Nephron (organoid): ENCODE measurements at regions not wholly inside any gene's neighbourhood (a gene's known extent, or its start where the extent isn't known, plus 50 kb on each side); places are given as distances from the start of the nearest gene placed in this dataset.

Source experiments
- H3K27ac Mint-ChIP-seq, 3 experiments: 2 replicates each; pipeline ENCODE4 v1.8.0; 2020; ENCODE audit warnings: mixed read lengths in 3 of 3, mild to moderate bottlenecking in 2 of 3, moderate library complexity in 1 of 3
- H3K27me3 Mint-ChIP-seq: 2 replicates; pipeline ENCODE4 v1.8.0; 2021; ENCODE audit warnings: low read depth, mild to moderate bottlenecking, moderate library complexity, mixed read lengths
- H3K36me3 Mint-ChIP-seq: 2 replicates; pipeline ENCODE4 v1.8.0; 2020; ENCODE audit warnings: low read depth, mixed read lengths
- H3K4me1 Mint-ChIP-seq: 2 replicates; pipeline ENCODE4 v1.8.0; 2020; ENCODE audit warnings: mixed read lengths
- H3K4me3 Mint-ChIP-seq, 3 experiments: 2 replicates each; pipeline ENCODE4 v1.8.0; 2020; ENCODE audit warnings: mild to moderate bottlenecking in 3 of 3, mixed read lengths in 3 of 3, moderate library complexity in 2 of 3
- H3K9me3 Mint-ChIP-seq: 2 replicates; pipeline ENCODE4 v1.8.0; 2020; ENCODE audit warnings: mixed read lengths
- CTCF ChIP-seq, 3 experiments: fragments of 200-600 bp; sonication (generic); IDR thresholded peaks; one replicate each; pipeline ENCODE4 v1.5.0; 2021; ENCODE audit warnings: antibody characterized with exemption in 3 of 3; ENCODE audit not compliant: unreplicated experiment in 3 of 3

DNA sequence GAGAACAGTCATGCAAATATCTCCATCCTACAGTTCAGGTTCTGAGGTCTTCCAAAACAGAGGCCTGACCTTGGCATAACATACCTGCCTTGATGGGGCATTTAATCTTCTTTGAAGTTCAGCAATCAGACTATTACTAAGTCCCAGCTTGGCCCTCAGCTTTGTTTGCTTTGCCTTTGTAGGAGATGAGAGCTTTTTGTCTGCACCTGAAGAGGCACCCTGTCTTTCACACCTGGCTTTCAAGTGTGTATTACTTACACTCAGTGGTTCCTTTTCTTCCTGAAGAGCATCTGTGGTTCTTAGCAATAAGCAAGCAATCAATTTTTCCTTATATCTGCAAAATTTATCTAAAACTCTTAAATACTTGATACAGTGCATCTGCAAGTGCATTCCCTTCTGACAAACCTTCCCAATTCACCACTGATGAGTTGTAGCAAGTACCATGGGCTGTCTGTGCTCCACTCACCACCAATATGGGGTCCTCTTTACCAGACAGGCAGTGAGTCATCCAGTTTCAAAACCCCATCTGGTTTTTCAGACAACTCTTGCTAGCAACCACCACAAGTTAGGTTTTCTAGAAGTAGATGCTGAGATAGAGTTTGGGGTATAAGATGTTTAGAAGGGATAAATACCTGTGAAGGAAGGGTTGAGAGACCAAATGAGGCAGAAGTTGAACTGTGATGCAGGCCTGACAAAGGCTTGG is 100.2 kb downstream of the HINT1 start:
- H3K36me3 Mint-ChIP-seq: no peaks in the 10 kb centered on the region
- TF ChIP-seq CTCF (IDR thresholded peaks at IDR 0.05; ENCODE audit: unreplicated experiment in 3 of 3): no peak
- H3K27me3 Mint-ChIP-seq: no peaks in the 10 kb centered on the region
- peaks cover 13% of the 10 kb centered on the region for H3K9me3 Mint-ChIP-seq
- H3K27ac Mint-ChIP-seq: no peak overlapping the region
- no peak overlapping the region for H3K4me3 Mint-ChIP-seq
- no peaks in the 10 kb centered on the region for H3K4me1 Mint-ChIP-seq

DNA sequence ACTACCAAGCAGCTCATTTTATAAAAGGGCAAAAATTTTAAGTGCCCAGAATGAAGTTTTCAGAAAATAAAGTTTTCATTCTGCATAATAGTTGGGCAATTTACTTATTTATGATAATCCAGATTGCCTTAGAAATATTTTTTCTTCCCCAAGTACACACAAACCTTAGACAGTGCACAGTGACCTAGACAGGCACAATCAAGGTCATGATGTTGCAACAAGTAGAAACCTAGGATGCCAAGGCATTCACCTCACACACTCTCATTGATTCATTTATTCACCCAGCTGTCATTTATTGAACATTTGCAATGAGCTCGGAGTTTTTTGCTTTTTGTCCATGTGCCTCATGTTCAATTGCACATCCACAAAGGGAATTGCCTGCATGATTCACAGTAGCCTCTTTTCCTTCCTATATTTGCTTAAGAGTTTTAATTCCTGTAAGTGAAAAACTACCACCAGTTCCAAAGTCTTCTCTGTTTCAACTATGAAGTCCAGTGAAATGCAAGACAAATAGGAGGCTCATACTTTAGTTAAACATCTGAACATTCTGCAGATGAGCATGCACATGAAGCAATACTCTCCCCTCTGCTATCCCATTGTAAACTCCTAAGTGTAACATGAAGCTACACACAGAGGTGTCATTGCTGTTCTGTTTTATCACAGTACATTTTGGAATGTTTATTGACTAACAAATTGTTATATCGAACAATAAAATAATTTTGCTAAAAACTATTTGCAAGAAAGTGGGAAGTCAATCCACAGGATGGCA is 122.9 kb downstream of the HINT1 start:
- Mint-ChIP-seq H3K36me3 (no peaks in the 10 kb centered on the region), H3K9me3 (peaks cover 8% of the 10 kb centered on the region), H3K4me3 (no peak overlapping the region), H3K4me1 (no peaks in the 10 kb centered on the region), H3K27me3 (no peaks in the 10 kb centered on the region), H3K27ac (no peak overlapping the region)
- TF ChIP-seq CTCF (IDR thresholded peaks at IDR 0.05; ENCODE audit: unreplicated experiment in 3 of 3): no peak

GRCh38 chr5:131023498-131023865 is 141.6 kb downstream of the HINT1 start:
- Mint-ChIP-seq H3K9me3 (no peaks in the 10 kb centered on the region), H3K4me3 (no peak overlapping the region), H3K27me3 (no peaks in the 10 kb centered on the region), H3K4me1 (no peaks in the 10 kb centered on the region), H3K27ac (no peak overlapping the region), H3K36me3 (no peaks in the 10 kb centered on the region)
- TF ChIP-seq CTCF (IDR thresholded peaks at IDR 0.05; ENCODE audit: unreplicated experiment in 3 of 3): no peak

DNA sequence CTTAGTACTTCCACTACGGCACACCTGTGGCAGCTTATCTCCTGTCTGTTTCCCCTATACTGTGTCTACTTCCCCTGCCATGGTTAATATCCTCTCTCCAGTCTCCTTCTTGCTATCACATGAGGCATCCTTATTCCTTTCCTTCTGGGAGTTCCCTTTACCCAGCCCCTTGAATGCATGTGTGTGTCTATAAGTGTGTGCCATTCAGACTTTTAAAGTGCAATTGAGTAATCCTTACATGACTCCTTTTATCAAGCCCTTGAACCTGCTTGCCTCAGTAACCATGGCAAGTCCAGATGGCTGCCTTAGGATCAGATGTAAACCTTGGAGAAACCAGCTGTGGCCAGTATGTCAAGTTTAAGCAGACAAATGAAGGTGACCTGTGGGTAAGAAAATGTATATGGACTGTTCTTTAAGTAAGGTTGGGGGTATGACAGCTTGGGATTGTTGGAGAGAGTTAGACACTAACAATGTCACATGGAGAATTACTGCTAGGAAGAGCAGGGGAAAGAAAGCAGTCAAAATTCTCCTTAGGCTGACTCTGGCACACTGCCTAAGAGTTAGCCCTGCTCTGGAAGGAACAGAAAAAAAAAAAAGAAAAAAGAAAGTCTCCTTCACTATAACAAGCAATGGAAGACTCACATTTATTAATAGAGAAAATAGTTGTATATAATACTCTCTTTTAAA is 142.1 kb downstream of the HINT1 start:
- Mint-ChIP-seq H3K4me1 (no peaks in the 10 kb centered on the region), H3K9me3 (peaks cover 1% of the 10 kb centered on the region), H3K36me3 (no peaks in the 10 kb centered on the region), H3K27me3 (no peaks in the 10 kb centered on the region), H3K27ac (no peak overlapping the region), H3K4me3 (no peak overlapping the region)
- TF ChIP-seq CTCF (IDR thresholded peaks at IDR 0.05; ENCODE audit: unreplicated experiment in 3 of 3): no peak

DNA sequence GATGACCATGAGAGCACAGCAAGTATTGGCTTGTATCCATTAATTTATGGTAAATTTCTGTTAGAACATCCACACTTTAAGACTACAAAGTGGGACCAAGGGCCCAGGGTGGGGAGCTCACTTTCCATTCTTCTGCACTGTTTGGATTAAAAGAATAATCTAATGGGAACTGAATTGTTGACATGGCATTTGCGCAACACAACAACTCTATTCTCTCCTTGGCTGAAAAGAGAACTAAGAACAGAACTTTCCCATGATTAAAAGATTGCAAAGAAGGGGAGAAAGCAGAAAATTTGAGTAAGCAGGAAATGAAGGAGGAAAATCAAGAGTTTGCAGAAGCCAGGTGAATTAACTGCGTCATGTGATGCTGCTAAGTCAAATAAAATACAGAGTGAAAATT is 143.4 kb downstream of the HINT1 start:
- no peaks in the 10 kb centered on the region for H3K27me3 Mint-ChIP-seq
- TF ChIP-seq CTCF (IDR thresholded peaks at IDR 0.05; ENCODE audit: unreplicated experiment in 3 of 3): no peak

More for the DNA sequence above, 143.4 kb downstream of the HINT1 start:
- Mint-ChIP-seq H3K36me3 (no peaks in the 10 kb centered on the region), H3K27ac (no peak overlapping the region), H3K9me3 (peaks cover 12% of the 10 kb centered on the region), H3K4me3 (no peak overlapping the region), H3K4me1 (no peaks in the 10 kb centered on the region)
